Epithelial cell of prostate (primary cell): ENCODE measurements at regions not wholly inside any gene's neighbourhood (a gene's known extent, or its start where the extent isn't known, plus 50 kb on each side); places are given as distances from the start of the nearest gene placed in this dataset.

Experiments used
- DNase-seq: peaks from one replicate; pipeline ENCODE4 v3.0.0-alpha.2; 2011; ENCODE audit warnings: low read depth, low spot score
- H3K27ac ChIP-seq: fragments of 450-650 bp; 2 replicates; pipeline ENCODE4 v1.5.1; 2017; ENCODE audit warnings: mild to moderate bottlenecking

DNA sequence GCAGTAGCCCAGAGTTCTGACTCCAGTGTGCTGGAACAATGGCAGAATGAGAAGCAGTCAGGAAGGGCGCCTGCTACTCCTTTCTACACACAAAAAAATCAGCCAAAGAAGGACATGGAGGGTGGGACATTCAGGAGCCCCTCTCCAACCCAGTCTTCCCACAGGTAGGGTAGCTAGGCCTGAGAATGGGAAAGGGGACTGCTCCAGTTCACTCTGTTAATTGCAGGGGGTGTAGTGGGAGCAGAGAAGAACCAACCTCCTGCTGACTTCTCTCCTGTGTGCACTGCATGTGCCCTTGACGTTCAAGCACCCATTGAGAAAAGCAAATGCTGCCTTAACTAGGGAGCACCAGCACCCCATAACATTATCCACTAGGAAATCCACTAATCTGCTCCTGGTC lies 119.1 kb upstream of the IRX6 start:
- no peak overlapping the region for H3K27ac ChIP-seq
- no peak for DNase-seq

DNA sequence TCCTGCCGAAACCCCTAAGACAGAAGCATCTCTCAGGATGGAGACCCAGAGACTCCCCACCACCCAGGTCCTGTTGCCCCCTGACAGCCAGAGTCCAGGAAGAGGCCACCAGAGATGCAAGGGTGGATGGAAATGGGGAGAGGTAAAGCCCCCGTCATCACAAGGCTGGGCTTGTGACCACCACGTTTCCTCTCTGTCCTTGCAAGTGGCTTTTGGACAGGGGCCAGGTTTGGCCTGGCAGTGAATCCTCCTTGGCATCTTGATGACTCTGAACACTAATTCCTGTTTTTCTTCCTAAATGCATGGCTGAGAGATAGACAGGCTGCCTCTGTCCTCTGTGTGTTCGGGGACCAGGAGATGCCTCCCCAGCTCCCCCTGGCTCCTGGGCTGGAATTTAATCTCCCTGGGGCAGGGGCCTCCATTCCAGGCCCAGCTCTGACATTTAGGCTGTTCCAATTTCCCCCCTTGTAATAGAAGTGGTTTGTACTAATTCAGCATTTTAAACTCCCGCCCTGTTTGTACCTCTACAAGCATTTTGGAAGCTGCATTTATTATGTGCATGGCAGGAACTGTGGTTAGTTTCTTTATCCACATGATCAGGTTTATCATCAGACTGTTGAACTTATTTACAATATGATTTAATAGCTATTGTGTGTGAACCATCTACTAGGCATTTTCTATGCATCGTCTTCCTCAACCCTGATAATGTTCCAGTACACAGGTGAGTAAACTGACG lies 116.1 kb upstream of the IRX6 start:
- no peak overlapping the region for H3K27ac ChIP-seq
- no peak for DNase-seq

- H3K27ac ChIP-seq = no peak overlapping the region
Observed at GRCh38 chr16:55209626-55210025, 114.4 kb upstream of the IRX6 start.

DNA sequence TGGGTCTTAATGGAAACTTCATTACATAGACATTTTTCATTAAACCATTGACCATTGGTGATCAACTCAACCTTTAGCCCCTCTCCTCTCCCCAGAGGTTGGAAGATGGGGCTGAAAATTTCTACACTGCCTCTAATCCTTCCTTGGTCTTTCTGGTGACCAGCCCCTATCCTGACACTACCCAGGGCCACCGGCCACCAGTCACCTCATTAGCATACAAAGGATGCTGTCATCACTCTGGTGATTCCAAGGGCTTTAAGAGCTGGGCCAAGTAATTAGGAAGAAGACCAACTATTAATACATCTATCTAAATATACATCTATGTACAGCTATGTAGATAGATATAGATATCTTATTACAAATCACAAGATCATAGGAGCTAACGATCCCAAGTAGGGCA lies 111.2 kb upstream of the IRX6 start:
- DNase-seq = no peak
- no peak overlapping the region for H3K27ac ChIP-seq

More at GRCh38 chr16:55209626-55210025, 114.4 kb upstream of the IRX6 start:
- DNase-seq = no peak

DNA sequence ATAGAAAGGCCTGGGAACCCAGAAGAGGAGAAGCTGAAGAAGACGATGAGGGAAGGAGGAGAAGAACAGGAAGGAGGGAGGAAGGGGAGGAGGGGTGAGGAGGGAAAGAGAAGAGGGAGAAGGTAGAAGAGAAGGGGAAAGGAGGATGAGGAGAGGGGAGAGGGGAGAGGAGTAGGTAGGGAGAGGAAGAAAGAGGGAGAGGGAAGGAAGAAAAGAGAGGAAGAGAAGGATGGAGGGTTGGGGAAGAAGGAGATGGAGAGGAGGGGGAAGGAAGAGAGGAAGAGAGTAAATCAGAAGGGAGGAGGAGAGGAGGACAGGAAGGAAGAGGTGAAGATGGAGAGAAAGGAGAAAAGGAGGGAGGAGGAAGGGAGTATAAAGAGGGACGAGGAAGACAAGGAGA lies 109.6 kb upstream of the IRX6 start:
- H3K27ac ChIP-seq = no peak overlapping the region
- no peak for DNase-seq

DNA sequence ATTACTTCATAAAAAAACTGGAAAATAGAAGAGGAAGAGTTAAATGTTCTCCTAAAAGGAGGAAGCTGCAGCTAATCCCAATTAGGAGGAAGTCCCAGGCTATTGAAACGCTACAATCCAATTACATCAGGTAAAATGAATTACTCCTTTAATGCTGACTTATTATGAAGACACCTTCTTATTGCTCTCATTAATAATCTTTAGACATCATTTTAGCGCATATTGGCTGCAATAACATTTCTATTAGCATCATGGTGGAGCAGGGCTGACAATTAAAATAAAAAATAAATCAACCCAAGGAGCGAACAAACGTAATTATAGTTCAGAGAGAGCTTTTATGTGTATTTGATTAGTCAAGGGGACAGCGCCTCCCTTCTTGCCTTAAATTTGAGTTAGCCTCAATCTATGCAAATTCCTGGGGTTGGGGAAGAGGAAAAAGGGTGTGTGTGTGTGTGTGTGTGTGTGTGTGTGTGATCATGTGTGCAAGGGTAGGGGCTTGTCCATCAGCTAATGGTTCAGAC lies 109.0 kb upstream of the IRX6 start:
- H3K27ac ChIP-seq = no peak overlapping the region
- DNase-seq = no peak

GRCh38 chr16:55217392-55217791 lies 106.6 kb upstream of the IRX6 start:
- no peak overlapping the region for H3K27ac ChIP-seq
- DNase-seq = no peak

DNA sequence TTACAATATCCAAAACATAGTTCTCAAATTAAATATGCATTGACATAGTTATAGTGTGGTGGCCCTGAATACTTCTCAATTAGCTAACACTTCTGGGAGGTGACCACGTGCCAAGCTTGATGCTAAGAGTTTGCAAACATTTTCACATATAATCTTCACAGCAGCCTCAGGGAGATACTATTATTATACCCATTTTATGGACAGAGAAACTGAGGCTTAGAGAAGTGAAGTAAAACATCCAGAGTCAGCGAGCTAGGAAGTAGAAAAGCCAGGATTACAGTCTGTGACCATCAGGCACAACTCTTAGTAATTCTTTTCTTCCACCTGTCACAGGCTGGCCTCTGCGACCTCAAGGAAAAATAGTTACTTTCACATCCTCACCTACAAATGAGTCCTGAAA lies 102.2 kb upstream of the IRX6 start:
- H3K27ac ChIP-seq = no peak overlapping the region
- no peak for DNase-seq

GRCh38 chr16:55222486-55222885 lies 101.5 kb upstream of the IRX6 start:
- no peak for DNase-seq
- no peak overlapping the region for H3K27ac ChIP-seq

DNA sequence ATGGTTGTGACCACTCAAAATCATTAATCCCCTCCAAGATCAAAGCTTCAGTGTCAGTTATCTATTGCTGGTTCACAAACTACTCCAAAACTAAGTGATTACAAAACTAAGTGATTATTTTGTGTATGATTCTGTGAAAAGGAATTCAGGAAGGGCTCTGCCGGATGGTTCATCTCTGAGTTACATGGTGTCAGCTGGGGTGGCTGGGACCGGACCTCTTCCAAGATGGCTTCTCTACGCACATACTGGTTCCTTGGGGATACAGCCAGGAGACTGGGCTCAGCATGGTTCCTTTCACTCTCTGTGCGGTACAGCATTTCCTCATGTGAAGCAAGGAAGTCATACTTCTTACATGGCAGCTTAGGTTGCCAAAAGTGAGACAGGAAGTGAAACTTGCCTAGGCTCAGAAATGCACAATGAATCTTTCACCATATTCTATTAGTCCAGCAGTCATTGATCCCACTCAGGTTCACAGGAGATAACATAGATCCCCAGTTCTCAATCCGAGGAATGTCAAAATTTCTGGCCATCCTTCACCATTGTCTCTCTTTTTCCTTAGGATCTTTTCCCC lies 97.9 kb upstream of the IRX6 start:
- no peak for DNase-seq
- no peak overlapping the region for H3K27ac ChIP-seq

DNA sequence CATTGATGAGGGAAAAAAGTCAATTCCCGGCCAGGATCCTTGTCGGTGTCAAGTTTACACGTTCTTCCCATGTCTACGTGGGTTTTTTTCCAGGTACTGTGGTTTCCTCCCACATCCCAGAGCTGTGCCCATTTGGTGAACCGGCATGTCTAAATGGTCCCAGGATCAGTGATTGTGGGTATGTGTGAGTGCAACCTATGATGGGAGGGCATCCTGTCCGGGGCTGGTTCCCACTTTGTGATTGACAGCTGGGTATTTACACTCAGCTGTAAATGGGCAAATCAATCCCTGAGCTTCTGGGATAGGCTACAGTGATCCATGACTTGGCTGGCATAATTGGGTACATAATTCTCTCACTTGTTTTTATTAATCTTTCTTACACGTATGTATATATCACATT lies 91.2 kb upstream of the IRX6 start:
- DNase-seq = no peak
- no peak overlapping the region for H3K27ac ChIP-seq

GRCh38 chr16:55233464-55233863 lies 90.5 kb upstream of the IRX6 start:
- H3K27ac ChIP-seq = no peak overlapping the region
- no peak for DNase-seq

- no peak for DNase-seq
- no peak overlapping the region for H3K27ac ChIP-seq
Observed at GRCh38 chr16:55236655-55237054, 87.3 kb upstream of the IRX6 start.

- no peak for DNase-seq
Observed at GRCh38 chr16:55239723-55240122, 84.3 kb upstream of the IRX6 start.

DNA sequence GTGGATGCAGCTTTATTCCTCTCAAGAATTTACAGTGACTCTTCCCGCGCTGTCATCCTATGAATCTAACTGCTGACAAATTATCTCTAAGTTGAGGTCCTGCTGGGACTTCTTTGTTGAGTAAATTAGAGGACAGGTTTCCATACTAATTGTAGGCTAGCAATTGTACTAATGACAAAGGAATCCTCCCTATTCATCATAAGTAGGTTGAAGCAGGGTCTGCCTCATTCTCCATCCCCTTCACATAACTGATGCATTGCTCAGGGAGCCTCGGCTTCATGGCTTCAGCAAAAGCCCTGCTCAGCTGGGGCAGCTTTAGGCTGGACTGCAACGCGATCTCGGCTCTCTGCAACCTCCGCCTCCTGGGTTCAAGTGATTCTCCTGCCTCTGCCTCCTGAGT lies 83.1 kb upstream of the IRX6 start:
- H3K27ac ChIP-seq = no peak overlapping the region
- no peak for DNase-seq

More at GRCh38 chr16:55239723-55240122, 84.3 kb upstream of the IRX6 start:
- H3K27ac ChIP-seq = no peak overlapping the region

DNA sequence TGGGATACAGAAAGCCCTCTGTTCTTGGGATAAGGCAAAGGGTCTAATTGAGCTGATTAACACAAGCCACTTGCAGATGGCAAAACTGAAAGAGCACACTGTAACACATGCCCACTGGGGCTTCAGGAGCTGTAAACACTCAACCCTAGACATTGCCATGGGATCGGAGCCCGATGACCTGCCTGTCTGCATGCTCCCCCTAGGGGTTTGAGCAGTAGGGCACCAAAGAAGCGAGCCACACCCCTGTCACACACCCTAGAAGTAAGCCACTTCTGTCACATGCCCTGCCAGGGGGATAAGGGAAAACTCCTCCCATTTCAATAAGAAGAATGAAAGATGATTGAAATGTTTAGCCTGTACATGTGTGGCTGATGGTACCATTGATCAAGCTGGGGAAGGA lies 81.3 kb upstream of the IRX6 start:
- no peak overlapping the region for H3K27ac ChIP-seq
- no peak for DNase-seq

- DNase-seq = no peak
Observed at GRCh38 chr16:55248058-55248457, 75.9 kb upstream of the IRX6 start.

DNA sequence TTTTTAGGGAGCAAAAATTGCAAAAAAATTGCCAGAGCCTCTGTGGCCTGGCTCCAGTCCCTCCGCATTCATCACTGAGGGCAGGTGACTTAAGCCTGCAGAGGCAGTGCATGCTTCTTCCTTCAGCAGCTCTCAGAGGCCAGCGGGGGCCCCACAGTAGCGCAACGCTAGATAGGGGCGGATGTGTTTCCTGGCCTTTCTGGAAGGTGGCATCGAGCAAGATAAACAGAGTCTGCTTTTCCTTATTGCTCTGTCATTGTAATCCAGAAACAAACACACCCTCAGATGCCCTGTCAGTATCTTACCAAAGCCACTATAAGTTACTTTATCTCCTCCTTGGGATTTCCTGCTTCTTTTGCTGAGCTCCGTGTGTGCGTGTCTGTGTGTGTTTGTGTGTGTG lies 75.5 kb upstream of the IRX6 start:
- no peak for DNase-seq
- H3K27ac ChIP-seq = no peak overlapping the region

More at GRCh38 chr16:55248058-55248457, 75.9 kb upstream of the IRX6 start:
- H3K27ac ChIP-seq = no peak overlapping the region

GRCh38 chr16:55249361-55249760 lies 74.6 kb upstream of the IRX6 start:
- no peak for DNase-seq
- no peak overlapping the region for H3K27ac ChIP-seq

DNA sequence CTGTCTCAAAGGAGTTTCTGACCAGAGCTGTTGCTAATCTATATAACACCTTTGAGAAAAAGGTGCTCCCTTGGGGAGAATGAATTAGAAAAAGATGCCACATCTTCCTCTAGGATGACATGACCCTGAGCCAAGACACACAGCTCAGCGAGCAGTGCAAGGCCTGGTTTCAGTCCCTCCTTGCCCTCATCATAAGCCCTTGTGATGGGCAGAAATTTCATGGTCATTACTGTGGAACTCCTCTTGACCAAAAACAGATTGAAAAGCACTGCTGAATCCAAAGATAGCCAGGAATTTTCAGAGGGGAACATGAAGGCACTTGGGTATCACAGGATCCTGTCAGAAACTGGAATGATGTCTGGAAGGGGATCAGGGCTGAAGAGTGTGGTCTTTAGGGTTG lies 74.1 kb upstream of the IRX6 start:
- DNase-seq = no peak
- no peak overlapping the region for H3K27ac ChIP-seq

GRCh38 chr16:55250701-55251100 lies 73.3 kb upstream of the IRX6 start:
- H3K27ac ChIP-seq = no peak overlapping the region
- no peak for DNase-seq

- DNase-seq = no peak
- H3K27ac ChIP-seq = no peak overlapping the region
Observed at GRCh38 chr16:55251151-55251550, 72.9 kb upstream of the IRX6 start.
